ENCODE measurements at regions not wholly inside any gene's neighbourhood (a gene's known extent, or its start where the extent isn't known, plus 50 kb on each side); places are given as distances from the start of the nearest gene placed in this dataset.

DNA sequence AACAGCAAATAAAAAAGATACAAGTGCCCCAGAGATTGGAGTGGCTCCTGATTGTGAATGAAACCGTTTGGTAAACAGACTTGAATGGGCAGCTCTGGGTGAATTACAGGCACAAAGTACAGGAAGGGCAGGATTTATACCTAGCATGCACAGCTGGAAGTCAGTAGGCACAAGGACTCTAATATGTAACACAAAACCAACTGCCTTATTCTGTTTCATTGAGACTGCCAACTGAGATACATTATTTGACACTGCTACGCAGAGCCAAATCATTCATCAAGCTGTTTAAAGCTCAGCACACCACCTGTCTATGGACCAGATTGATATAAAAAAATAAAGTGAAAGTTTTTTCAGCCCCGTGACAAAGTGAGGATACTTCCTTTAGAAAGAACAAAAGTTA, 541.2 kb downstream of the NUP35 start:
- H3K4me3 ChIP-seq (replicated peaks; ENCODE audit: low read depth, low read length), result no peak overlapping the region
- no peak for DNase-seq (ENCODE audit: extremely low read depth, insufficient read length)
- TF ChIP-seq, protein P1, sequence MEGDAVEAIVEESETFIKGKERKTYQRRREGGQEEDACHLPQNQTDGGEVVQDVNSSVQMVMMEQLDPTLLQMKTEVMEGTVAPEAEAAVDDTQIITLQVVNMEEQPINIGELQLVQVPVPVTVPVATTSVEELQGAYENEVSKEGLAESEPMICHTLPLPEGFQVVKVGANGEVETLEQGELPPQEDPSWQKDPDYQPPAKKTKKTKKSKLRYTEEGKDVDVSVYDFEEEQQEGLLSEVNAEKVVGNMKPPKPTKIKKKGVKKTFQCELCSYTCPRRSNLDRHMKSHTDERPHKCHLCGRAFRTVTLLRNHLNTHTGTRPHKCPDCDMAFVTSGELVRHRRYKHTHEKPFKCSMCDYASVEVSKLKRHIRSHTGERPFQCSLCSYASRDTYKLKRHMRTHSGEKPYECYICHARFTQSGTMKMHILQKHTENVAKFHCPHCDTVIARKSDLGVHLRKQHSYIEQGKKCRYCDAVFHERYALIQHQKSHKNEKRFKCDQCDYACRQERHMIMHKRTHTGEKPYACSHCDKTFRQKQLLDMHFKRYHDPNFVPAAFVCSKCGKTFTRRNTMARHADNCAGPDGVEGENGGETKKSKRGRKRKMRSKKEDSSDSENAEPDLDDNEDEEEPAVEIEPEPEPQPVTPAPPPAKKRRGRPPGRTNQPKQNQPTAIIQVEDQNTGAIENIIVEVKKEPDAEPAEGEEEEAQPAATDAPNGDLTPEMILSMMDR (IDR thresholded peaks at IDR 0.05; ENCODE audit: insufficient read depth, low read length, poor library complexity, severe bottlenecking), result no peak

DNA sequence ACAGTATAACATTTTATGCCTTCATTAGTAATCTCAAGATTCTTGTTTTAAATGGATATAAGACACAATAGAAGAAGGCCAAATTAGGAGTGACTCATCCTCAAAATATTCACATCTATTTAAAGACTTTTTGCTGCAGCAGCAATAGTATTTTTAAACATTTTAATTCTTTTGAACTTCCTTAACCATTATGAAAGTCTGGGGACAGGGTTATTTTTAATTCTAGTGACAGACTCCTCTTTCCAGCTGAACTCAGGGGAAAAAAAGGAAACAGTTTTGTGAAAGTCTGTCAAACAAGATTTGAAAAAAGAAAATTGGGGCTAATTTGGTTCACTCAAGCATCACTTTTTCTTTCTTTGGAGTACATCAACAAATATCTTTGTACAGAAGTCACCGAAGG, 541.8 kb downstream of the NUP35 start:
- H3K36me3 ChIP-seq (ENCODE audit: control insufficient read depth, insufficient read depth, low read length), result no peaks in the 10 kb centered on the region
- no peak for DNase-seq (ENCODE audit: extremely low read depth, insufficient read length)
- TF ChIP-seq, protein P1 (IDR thresholded peaks at IDR 0.05; ENCODE audit: insufficient read depth, low read length, poor library complexity, severe bottlenecking), result no peak
- no peak overlapping the region for H3K4me3 ChIP-seq (replicated peaks; ENCODE audit: low read depth, low read length)
- H3K27me3 ChIP-seq (replicated peaks; ENCODE audit: control insufficient read depth, insufficient read depth, low read length), result no peaks in the 10 kb centered on the region

More for the DNA sequence above, 541.2 kb downstream of the NUP35 start:
- H3K36me3 ChIP-seq (ENCODE audit: control insufficient read depth, insufficient read depth, low read length), result no peaks in the 10 kb centered on the region
- H3K27me3 ChIP-seq (replicated peaks; ENCODE audit: control insufficient read depth, insufficient read depth, low read length), result no peaks in the 10 kb centered on the region

DNA sequence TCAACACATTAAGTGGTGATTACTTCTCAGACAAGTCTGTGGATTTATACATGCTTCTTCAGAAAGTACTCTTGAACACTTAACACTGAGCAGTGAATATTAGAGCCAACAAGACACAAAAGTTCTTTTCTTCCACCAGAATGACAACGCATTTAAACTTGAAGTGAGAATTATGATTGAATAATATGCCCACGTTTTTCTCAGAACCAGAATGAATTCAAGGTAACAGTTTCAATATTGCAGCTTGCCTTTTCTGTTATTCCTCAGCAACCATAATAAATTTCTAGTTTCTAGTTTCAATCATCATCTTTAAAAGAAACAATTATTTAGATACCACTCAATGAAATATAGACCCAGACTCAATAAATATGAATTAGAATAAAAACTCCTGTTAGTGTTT, 547.0 kb downstream of the NUP35 start:
- no peaks in the 10 kb centered on the region for H3K27me3 ChIP-seq (replicated peaks; ENCODE audit: control insufficient read depth, insufficient read depth, low read length)
- TF ChIP-seq, protein P1 (IDR thresholded peaks at IDR 0.05; ENCODE audit: insufficient read depth, low read length, poor library complexity, severe bottlenecking), result no peak
- no peak for DNase-seq (ENCODE audit: extremely low read depth, insufficient read length)
- no peak overlapping the region for H3K4me3 ChIP-seq (replicated peaks; ENCODE audit: low read depth, low read length)
- no peaks in the 10 kb centered on the region for H3K36me3 ChIP-seq (ENCODE audit: control insufficient read depth, insufficient read depth, low read length)

DNA sequence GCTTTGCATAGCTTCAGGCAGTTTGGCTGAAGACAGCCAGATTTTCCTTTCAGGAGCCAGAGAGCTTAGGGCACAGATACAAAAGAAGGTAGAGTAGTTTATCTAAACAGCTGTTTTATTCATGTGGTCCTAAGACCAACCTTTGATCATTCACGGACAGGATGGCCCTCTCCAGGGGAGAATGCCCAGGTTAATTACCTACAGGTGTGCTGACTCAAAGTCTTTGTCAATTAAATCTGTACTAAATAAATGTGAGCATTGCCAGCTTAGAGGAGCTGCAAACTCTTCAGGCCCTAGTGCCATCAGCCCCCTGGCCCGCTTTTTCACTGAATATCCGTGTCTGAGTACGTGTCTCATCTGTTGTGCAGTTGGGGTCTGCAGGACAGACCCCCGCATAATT, 554.7 kb downstream of the NUP35 start:
- TF ChIP-seq, protein P1 (IDR thresholded peaks at IDR 0.05; ENCODE audit: insufficient read depth, low read length, poor library complexity, severe bottlenecking), result no peak
- no peak for DNase-seq (ENCODE audit: extremely low read depth, insufficient read length)
- Histone ChIP-seq H3K27me3 (replicated peaks; ENCODE audit: control insufficient read depth, insufficient read depth, low read length) (no peaks in the 10 kb centered on the region), H3K36me3 (ENCODE audit: control insufficient read depth, insufficient read depth, low read length) (no peaks in the 10 kb centered on the region), H3K4me3 (replicated peaks; ENCODE audit: low read depth, low read length) (no peak overlapping the region)

DNA sequence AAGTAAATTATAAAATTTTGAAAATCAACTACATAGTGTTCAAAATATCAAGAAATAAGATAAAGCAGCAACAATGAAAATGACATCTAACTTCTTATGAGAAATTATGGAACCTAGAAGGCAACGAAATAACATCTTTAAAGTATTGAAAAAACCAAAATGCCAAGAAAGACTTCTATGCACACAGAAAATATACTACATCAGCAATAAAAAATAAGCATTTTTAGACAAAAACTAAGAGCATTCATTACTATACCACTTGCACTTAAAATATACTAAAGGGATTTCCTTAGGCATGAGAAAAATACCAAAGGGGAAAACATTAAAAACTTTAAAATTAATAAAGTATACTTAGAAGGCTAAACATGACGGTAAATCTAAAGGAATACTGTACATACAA, 556.3 kb downstream of the NUP35 start:
- no peak for DNase-seq (ENCODE audit: extremely low read depth, insufficient read length)
- Histone ChIP-seq H3K36me3 (ENCODE audit: control insufficient read depth, insufficient read depth, low read length) (no peaks in the 10 kb centered on the region), H3K27me3 (replicated peaks; ENCODE audit: control insufficient read depth, insufficient read depth, low read length) (no peaks in the 10 kb centered on the region), H3K4me3 (replicated peaks; ENCODE audit: low read depth, low read length) (no peak overlapping the region)
- TF ChIP-seq, protein P1 (IDR thresholded peaks at IDR 0.05; ENCODE audit: insufficient read depth, low read length, poor library complexity, severe bottlenecking), result no peak

DNA sequence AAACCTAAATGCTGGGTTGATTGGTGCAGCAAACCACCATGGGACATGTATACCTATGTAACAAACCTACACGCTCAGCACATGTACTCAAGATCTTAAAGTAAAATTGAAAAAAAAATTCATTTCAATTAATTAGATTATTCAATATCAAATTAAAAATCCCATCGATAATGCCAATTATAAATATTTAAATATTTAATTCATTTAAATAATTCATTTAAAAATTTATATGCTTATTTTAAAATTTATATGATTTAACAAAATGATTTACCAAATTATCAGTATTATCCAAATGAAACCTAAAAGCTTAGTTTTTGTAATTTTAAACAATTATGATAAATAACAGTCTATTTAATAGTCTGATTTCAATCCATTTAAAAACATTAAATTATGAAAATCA, 560.4 kb downstream of the NUP35 start:
- no peak overlapping the region for H3K4me3 ChIP-seq (replicated peaks; ENCODE audit: low read depth, low read length)
- DNase-seq (ENCODE audit: extremely low read depth, insufficient read length), result no peak
- H3K36me3 ChIP-seq (ENCODE audit: control insufficient read depth, insufficient read depth, low read length), result no peaks in the 10 kb centered on the region
- TF ChIP-seq, protein P1 (IDR thresholded peaks at IDR 0.05; ENCODE audit: insufficient read depth, low read length, poor library complexity, severe bottlenecking), result no peak
- H3K27me3 ChIP-seq (replicated peaks; ENCODE audit: control insufficient read depth, insufficient read depth, low read length), result no peaks in the 10 kb centered on the region

Measured in GM06990 (cell line).